GM23338 (cell line): ENCODE measurements at regions not wholly inside any gene's neighbourhood (a gene's known extent, or its start where the extent isn't known, plus 50 kb on each side); places are given as distances from the start of the nearest gene placed in this dataset.

Source experiments
- ATAC-seq: fragments of 200-7000 bp; cut with Tn5 transposase; 3 replicates; pipeline ENCODE4 v1.9.1; 2020
- DNase-seq: peaks from one replicate; pipeline ENCODE4 v3.0.0-alpha.2; 2015; ENCODE audit warnings: low spot score
- H2AFZ ChIP-seq: fragments of 200-600 bp; sonication (generic); 2 replicates; pipeline ENCODE4 v1.8.0; 2016; ENCODE audit warnings: antibody characterized with exemption, mild to moderate bottlenecking, moderate library complexity
- H3F3A ChIP-seq: fragments of 200-600 bp; sonication (generic); replicated peaks from 2 replicates; pipeline ENCODE4 v1.8.0; 2017; ENCODE audit warnings: antibody characterized with exemption, mixed run types, low read depth
- H3K27ac ChIP-seq: fragments of 200-600 bp; sonication (generic); 2 replicates; pipeline ENCODE4 v1.6.1; 2016; ENCODE audit warnings: low read depth
- H3K27me3 ChIP-seq: fragments of 200-600 bp; sonication (generic); 2 replicates; pipeline ENCODE4 v1.8.0; 2016; ENCODE audit warnings: mild to moderate bottlenecking, mixed run types, moderate library complexity; ENCODE audit not compliant: insufficient read depth
- H3K36me3 ChIP-seq: fragments of 200-600 bp; sonication (generic); 2 replicates; pipeline ENCODE4 v1.8.0; 2016; ENCODE audit warnings: mild to moderate bottlenecking; ENCODE audit not compliant: insufficient read depth
- H3K4me1 ChIP-seq: fragments of 200-600 bp; sonication (generic); 2 replicates; pipeline ENCODE4 v1.8.0; 2016; ENCODE audit warnings: mild to moderate bottlenecking, moderate library complexity; ENCODE audit not compliant: insufficient read depth
- H3K4me2 ChIP-seq: fragments of 200-600 bp; sonication (generic); 2 replicates; pipeline ENCODE4 v1.7.1; 2017; ENCODE audit warnings: mixed run types
- H3K4me3 ChIP-seq: fragments of 200-600 bp; sonication (generic); 2 replicates; pipeline ENCODE4 v1.6.1; 2016; ENCODE audit warnings: mixed run types
- H3K79me2 ChIP-seq: fragments of 200-600 bp; sonication (generic); replicated peaks from 2 replicates; pipeline ENCODE4 v1.8.0; 2017; ENCODE audit warnings: mild to moderate bottlenecking; ENCODE audit not compliant: insufficient read depth
- H3K9me2 ChIP-seq: fragments of 200-600 bp; sonication (generic); 2 replicates; pipeline ENCODE4 v1.8.0; 2017; ENCODE audit not compliant: insufficient read depth
- H4K20me1 ChIP-seq: fragments of 200-600 bp; sonication (generic); replicated peaks from 2 replicates; pipeline ENCODE4 v1.8.0; 2017; ENCODE audit warnings: mild to moderate bottlenecking; ENCODE audit not compliant: insufficient read depth
- H3K27ac Mint-ChIP-seq: 2 replicates; pipeline ENCODE4 v1.8.0; 2020; ENCODE audit warnings: inconsistent platforms, mild to moderate bottlenecking, moderate library complexity, mixed read lengths
- H3K27me3 Mint-ChIP-seq: 3 replicates; pipeline ENCODE4 v1.8.0; 2022; ENCODE audit warnings: low read depth, mild to moderate bottlenecking, moderate library complexity, mixed read lengths, inconsistent platforms; ENCODE audit not compliant: insufficient read depth, poor library complexity
- H3K36me3 Mint-ChIP-seq: 3 replicates; pipeline ENCODE4 v1.8.0; 2021; ENCODE audit warnings: low read depth, mild to moderate bottlenecking, inconsistent platforms, moderate library complexity, mixed read lengths
- H3K4me1 Mint-ChIP-seq: 3 replicates; pipeline ENCODE4 v1.8.0; 2020; ENCODE audit warnings: mild to moderate bottlenecking, inconsistent platforms, mixed read lengths
- H3K4me3 Mint-ChIP-seq: 3 replicates; pipeline ENCODE4 v1.8.0; 2021; ENCODE audit warnings: moderate library complexity, mild to moderate bottlenecking, inconsistent platforms, mixed read lengths
- H3K9me3 Mint-ChIP-seq: 3 replicates; pipeline ENCODE4 v1.8.0; 2020; ENCODE audit warnings: moderate library complexity, mild to moderate bottlenecking, inconsistent platforms, mixed read lengths
- CREB1 ChIP-seq: fragments of 250-450 bp; sonication (Bioruptor Pico); IDR thresholded peaks from 2 replicates; pipeline ENCODE4 v1.5.0; 2020; ENCODE audit warnings: low read depth, mild to moderate bottlenecking, moderate library complexity
- CTCF ChIP-seq, 2 experiments: fragments of 200-600 bp in 1 of 2; sonication (generic) in 1 of 2; conservative IDR thresholded peaks; 2 replicates each; pipeline versions ENCODE4 v1.5.1 to v1.6.1; 2016 to 2017; ENCODE audit warnings: antibody characterized with exemption in 2 of 2, low read depth in 2 of 2, mild to moderate bottlenecking in 2 of 2, moderate library complexity in 1 of 2
- ETS1 ChIP-seq: IDR thresholded peaks from 2 replicates; pipeline ENCODE4 v1.6.1; 2016; ENCODE audit warnings: antibody characterized with exemption
- EZH2 ChIP-seq: fragments of 200-600 bp; sonication (generic); IDR thresholded peaks from one replicate; pipeline ENCODE4 v1.8.0; 2017; ENCODE audit warnings: antibody characterized with exemption, mild to moderate bottlenecking, low read depth; ENCODE audit not compliant: unreplicated experiment
- JUNB ChIP-seq: IDR thresholded peaks from one replicate; pipeline ENCODE4 v1.6.1; 2016; ENCODE audit warnings: antibody characterized with exemption; ENCODE audit not compliant: unreplicated experiment
- NANOG ChIP-seq: IDR thresholded peaks from 2 replicates; pipeline ENCODE4 v1.6.1; 2016; ENCODE audit warnings: antibody characterized with exemption, borderline replicate concordance
- POLR2AphosphoS5 ChIP-seq: IDR thresholded peaks from 2 replicates; pipeline ENCODE4 v1.6.1; 2016; ENCODE audit warnings: antibody characterized with exemption, low read depth
- REST ChIP-seq: IDR thresholded peaks from one replicate; pipeline ENCODE4 v1.6.1; 2018; ENCODE audit warnings: antibody characterized with exemption; ENCODE audit not compliant: unreplicated experiment
- ZNF114 ChIP-seq: fragments of 250-450 bp; sonication (Bioruptor Pico); IDR thresholded peaks from 2 replicates; pipeline ENCODE4 v1.5.0; 2020; ENCODE audit warnings: mild to moderate bottlenecking, moderate library complexity
- ZNF331 ChIP-seq: fragments of 250-450 bp; sonication (Bioruptor Pico); IDR thresholded peaks from 2 replicates; pipeline ENCODE4 v1.5.0; 2020; ENCODE audit warnings: low read depth, mild to moderate bottlenecking, moderate library complexity
- TF ChIP-seq, protein P1 (sequence below): fragments of 250-450 bp; sonication (Bioruptor Pico); IDR thresholded peaks from 2 replicates; pipeline ENCODE4 v1.5.0; 2020; ENCODE audit warnings: mild to moderate bottlenecking, moderate library complexity

DNA sequence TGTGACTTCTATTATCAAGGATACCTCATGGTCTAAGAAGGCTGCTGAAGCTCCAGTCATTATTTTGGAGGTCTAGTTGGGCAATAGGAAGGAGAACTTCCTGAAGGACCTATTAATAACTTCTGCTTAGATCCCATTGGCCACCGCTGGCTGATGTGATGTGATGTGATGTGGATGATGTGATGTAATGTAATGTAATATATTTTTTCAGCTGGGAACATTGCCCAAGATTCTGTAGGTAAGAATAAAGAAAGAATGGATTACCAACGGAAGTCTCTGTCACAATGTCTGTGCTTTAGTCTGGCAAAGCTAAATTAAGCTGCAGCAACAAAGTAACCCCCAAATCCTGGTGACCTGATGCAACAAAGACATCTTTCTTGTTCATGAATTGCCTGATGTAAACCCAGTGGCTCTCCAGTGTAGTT is 233.7 kb downstream of the PTEN start (continued):
- TF ChIP-seq, protein P1, sequence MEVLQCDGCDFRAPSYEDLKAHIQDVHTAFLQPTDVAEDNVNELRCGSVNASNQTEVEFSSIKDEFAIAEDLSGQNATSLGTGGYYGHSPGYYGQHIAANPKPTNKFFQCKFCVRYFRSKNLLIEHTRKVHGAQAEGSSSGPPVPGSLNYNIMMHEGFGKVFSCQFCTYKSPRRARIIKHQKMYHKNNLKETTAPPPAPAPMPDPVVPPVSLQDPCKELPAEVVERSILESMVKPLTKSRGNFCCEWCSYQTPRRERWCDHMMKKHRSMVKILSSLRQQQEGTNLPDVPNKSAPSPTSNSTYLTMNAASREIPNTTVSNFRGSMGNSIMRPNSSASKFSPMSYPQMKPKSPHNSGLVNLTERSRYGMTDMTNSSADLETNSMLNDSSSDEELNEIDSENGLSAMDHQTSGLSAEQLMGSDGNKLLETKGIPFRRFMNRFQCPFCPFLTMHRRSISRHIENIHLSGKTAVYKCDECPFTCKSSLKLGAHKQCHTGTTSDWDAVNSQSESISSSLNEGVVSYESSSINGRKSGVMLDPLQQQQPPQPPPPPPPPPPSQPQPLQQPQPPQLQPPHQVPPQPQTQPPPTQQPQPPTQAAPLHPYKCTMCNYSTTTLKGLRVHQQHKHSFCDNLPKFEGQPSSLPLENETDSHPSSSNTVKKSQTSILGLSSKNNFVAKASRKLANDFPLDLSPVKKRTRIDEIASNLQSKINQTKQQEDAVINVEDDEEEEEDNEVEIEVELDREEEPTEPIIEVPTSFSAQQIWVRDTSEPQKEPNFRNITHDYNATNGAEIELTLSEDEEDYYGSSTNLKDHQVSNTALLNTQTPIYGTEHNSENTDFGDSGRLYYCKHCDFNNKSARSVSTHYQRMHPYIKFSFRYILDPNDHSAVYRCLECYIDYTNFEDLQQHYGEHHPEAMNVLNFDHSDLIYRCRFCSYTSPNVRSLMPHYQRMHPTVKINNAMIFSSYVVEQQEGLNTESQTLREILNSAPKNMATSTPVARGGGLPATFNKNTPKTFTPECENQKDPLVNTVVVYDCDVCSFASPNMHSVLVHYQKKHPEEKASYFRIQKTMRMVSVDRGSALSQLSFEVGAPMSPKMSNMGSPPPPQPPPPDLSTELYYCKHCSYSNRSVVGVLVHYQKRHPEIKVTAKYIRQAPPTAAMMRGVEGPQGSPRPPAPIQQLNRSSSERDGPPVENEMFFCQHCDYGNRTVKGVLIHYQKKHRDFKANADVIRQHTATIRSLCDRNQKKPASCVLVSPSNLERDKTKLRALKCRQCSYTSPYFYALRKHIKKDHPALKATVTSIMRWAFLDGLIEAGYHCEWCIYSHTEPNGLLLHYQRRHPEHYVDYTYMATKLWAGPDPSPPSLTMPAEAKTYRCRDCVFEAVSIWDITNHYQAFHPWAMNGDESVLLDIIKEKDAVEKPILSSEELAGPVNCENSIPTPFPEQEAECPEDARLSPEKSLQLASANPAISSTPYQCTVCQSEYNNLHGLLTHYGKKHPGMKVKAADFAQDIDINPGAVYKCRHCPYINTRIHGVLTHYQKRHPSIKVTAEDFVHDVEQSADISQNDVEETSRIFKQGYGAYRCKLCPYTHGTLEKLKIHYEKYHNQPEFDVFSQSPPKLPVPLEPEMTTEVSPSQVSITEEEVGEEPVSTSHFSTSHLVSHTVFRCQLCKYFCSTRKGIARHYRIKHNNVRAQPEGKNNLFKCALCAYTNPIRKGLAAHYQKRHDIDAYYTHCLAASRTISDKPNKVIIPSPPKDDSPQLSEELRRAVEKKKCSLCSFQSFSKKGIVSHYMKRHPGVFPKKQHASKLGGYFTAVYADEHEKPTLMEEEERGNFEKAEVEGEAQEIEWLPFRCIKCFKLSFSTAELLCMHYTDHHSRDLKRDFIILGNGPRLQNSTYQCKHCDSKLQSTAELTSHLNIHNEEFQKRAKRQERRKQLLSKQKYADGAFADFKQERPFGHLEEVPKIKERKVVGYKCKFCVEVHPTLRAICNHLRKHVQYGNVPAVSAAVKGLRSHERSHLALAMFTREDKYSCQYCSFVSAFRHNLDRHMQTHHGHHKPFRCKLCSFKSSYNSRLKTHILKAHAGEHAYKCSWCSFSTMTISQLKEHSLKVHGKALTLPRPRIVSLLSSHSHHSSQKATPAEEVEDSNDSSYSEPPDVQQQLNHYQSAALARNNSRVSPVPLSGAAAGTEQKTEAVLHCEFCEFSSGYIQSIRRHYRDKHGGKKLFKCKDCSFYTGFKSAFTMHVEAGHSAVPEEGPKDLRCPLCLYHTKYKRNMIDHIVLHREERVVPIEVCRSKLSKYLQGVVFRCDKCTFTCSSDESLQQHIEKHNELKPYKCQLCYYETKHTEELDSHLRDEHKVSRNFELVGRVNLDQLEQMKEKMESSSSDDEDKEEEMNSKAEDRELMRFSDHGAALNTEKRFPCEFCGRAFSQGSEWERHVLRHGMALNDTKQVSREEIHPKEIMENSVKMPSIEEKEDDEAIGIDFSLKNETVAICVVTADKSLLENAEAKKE (CRISPR knock-in tag): no peak
- TF ChIP-seq CREB1 (CRISPR knock-in tag): no peak
- no peak for TF ChIP-seq EZH2
- TF ChIP-seq REST: no peak

- H3K27me3 Mint-ChIP-seq: no peaks in the 10 kb centered on the region
- Histone ChIP-seq H4K20me1 (no peaks in the 10 kb centered on the region), H3K27ac (no peak overlapping the region), H3K9me2 (no peaks in the 10 kb centered on the region), H3K4me1 (no peaks in the 10 kb centered on the region), H3K36me3 (no peaks in the 10 kb centered on the region), H2AFZ (no peak overlapping the region), H3K27me3 (no peaks in the 10 kb centered on the region), H3K4me3 (no peak overlapping the region), H3F3A (no peaks in the 10 kb centered on the region), H3K4me2 (no peak overlapping the region), H3K79me2 (no peaks in the 10 kb centered on the region)
- DNase-seq (no peak), ATAC-seq (no peak)
- no peak overlapping the region for H3K27ac Mint-ChIP-seq
- H3K4me1 Mint-ChIP-seq: no peaks in the 10 kb centered on the region
- H3K9me3 Mint-ChIP-seq: no peaks in the 10 kb centered on the region
- H3K4me3 Mint-ChIP-seq: no peak overlapping the region
- no peaks in the 10 kb centered on the region for H3K36me3 Mint-ChIP-seq
- TF ChIP-seq ZNF331 (CRISPR knock-in tag) (no peak), ETS1 (no peak), CREB1 (CRISPR knock-in tag) (no peak), POLR2AphosphoS5 (no peak), NANOG (no peak), ZNF114 (no peak), JUNB (no peak), EZH2 (no peak), CTCF (conservative IDR thresholded peaks at IDR 0.05; ENCODE audit: low read depth in 2 of 2) (no peak)
These were observed 234.1 kb downstream of the PTEN start for GRCh38 chr10:88097536-88097935.
